HCT116 (cell line): ENCODE measurements at regions not wholly inside any gene's neighbourhood (a gene's known extent, or its start where the extent isn't known, plus 50 kb on each side); places are given as distances from the start of the nearest gene placed in this dataset.

ENCODE experiments used
- ATAC-seq: fragments of 200-7000 bp; cut with Tn5 transposase; 2 replicates; pipeline ENCODE4 v1.9.1; 2020; ENCODE audit warnings: mild to moderate bottlenecking, moderate library complexity
- BruUV-seq: library from RNA; stranded (reverse); fragments of 400-500 nt; replicated peaks from 2 replicates; lab custom pipeline; 2021; lab: Mats Ljungman, UMichigan
- CTCF ChIA-PET: fragments of 300-600 bp; sonication (Branson Sonifier 250); formaldehyde crosslinking; loops from one replicate; lab custom pipeline; 2021; ENCODE audit warnings: antibody characterized with exemption; lab: Charles Lee
- POLR2A ChIA-PET: fragments of 300-600, 350-600 bp; sonication (Branson Sonifier 250); formaldehyde crosslinking; loops from one replicate; lab custom pipeline; 2021; ENCODE audit warnings: antibody characterized with exemption; lab: Charles Lee
- RAD21 ChIA-PET, 2 experiments: fragments of 300-600 bp; sonication (Branson Sonifier 250); formaldehyde crosslinking; loops; one replicate each; lab custom pipeline; 2023; ENCODE audit warnings: low total read pairs in 2 of 2; ENCODE audit not compliant: uncharacterized antibody in 2 of 2, unreplicated experiment in 2 of 2, low non-redundant PET in 1 of 2; lab: Charles Lee
- DNase-seq: peaks from one replicate; pipeline ENCODE4 v3.0.0-alpha.2; 2010; ENCODE audit warnings: low read depth, low spot score
- H2AFZ ChIP-seq: fragments of 200-600 bp; shearing (Covaris generic), sonication (generic); 2 replicates; pipeline ENCODE4 v1.6.1; 2017; ENCODE audit warnings: low read depth, mixed run types, mixed read lengths, antibody characterized with exemption, low read length; ENCODE audit not compliant: poor library complexity, severe bottlenecking
- H3K27ac ChIP-seq: 2 replicates; pipeline ENCODE4 v1.5.1; 2012; ENCODE audit warnings: low read depth, low read length
- H3K27me3 ChIP-seq: fragments of 200-600 bp; sonication (generic); 2 replicates; pipeline ENCODE4 v1.6.1; 2016; ENCODE audit warnings: mixed run types, low read length, mixed read lengths; ENCODE audit not compliant: insufficient read depth
- H3K36me3 ChIP-seq, 2 experiments: fragments of 200-500 bp in 1 of 2; fragments of 200-600 bp in 1 of 2; sonication (Bioruptor generic) in 1 of 2; sonication (generic) in 1 of 2; 2 replicates each; pipeline versions ENCODE4 v1.5.1 to v1.6.1; 2014 to 2016; ENCODE audit warnings: low read length in 2 of 2, inconsistent platforms in 1 of 2, mixed read lengths in 1 of 2, mixed run types in 1 of 2; ENCODE audit not compliant: insufficient read depth in 2 of 2, control insufficient read depth in 1 of 2
- H3K4me1 ChIP-seq, 2 experiments: fragments of 200-600 bp in 1 of 2; sonication (generic) in 1 of 2; 2 replicates each; pipeline versions ENCODE4 v1.5.1 to v1.6.1; 2012 to 2017; ENCODE audit warnings: low read length in 2 of 2, inconsistent platforms in 1 of 2, mild to moderate bottlenecking in 1 of 2, mixed read lengths in 1 of 2, mixed run types in 1 of 2, moderate library complexity in 1 of 2; ENCODE audit not compliant: insufficient read depth in 2 of 2, control insufficient read depth in 1 of 2
- H3K4me2 ChIP-seq: fragments of 200-600 bp; sonication (generic); 2 replicates; pipeline ENCODE4 v1.6.1; 2017; ENCODE audit warnings: mixed run types, low read length, mixed read lengths
- H3K4me3 ChIP-seq, 2 experiments: fragments of 200-600 bp in 1 of 2; sonication (generic) in 1 of 2; replicated peaks in 1 of 2; 2 replicates each; pipeline ENCODE4 v1.5.1; 2011 to 2016; ENCODE audit warnings: low read length in 2 of 2, control low read depth in 1 of 2, low read depth in 1 of 2, mild to moderate bottlenecking in 1 of 2, mixed read lengths in 1 of 2, mixed run types in 1 of 2
- H3K79me2 ChIP-seq: fragments of 200-600 bp; sonication (generic); 2 replicates; pipeline ENCODE4 v1.6.1; 2017; ENCODE audit warnings: mild to moderate bottlenecking, mixed run types, low read length, moderate library complexity, mixed read lengths; ENCODE audit not compliant: insufficient read depth
- H3K9ac ChIP-seq: fragments of 200-600 bp; sonication (generic); 2 replicates; pipeline ENCODE4 v1.6.1; 2016; ENCODE audit warnings: low read length, mixed read lengths
- H3K9me2 ChIP-seq: fragments of 200-600 bp; sonication (generic), shearing (Covaris generic); 2 replicates; pipeline ENCODE4 v1.6.1; 2017; ENCODE audit warnings: mixed run types, mild to moderate bottlenecking, moderate library complexity; ENCODE audit not compliant: insufficient read depth
- H3K9me3 ChIP-seq, 2 experiments: fragments of 200-500 bp in 1 of 2; fragments of 200-600 bp in 1 of 2; sonication (Bioruptor generic) in 1 of 2; sonication (generic) in 1 of 2; 2 replicates each; pipeline ENCODE4 v1.6.1; 2014 to 2017; ENCODE audit warnings: low read length in 2 of 2, mixed read lengths in 2 of 2, inconsistent platforms in 1 of 2, low read depth in 1 of 2, mild to moderate bottlenecking in 1 of 2, mixed run types in 1 of 2, moderate library complexity in 1 of 2; ENCODE audit not compliant: control insufficient read depth in 1 of 2, insufficient read depth in 1 of 2
- H4K20me1 ChIP-seq: fragments of 200-600 bp; sonication (generic), shearing (Covaris generic); 2 replicates; pipeline ENCODE4 v1.6.1; 2017; ENCODE audit warnings: mixed run types, mild to moderate bottlenecking, moderate library complexity; ENCODE audit not compliant: insufficient read depth
- CTCF ChIP-seq, 3 experiments: fragments of 200-600 bp in 1 of 3; sonication (generic) in 1 of 3; IDR thresholded peaks in 2 of 3; conservative IDR thresholded peaks in 1 of 3; 2 replicates each; pipeline ENCODE4 v1.5.1; 2012 to 2017; ENCODE audit warnings: low read depth in 2 of 3, low read length in 2 of 3, antibody characterized with exemption in 1 of 3, borderline replicate concordance in 1 of 3, control low read depth in 1 of 3, mild to moderate bottlenecking in 1 of 3, mixed read lengths in 1 of 3, mixed run types in 1 of 3, moderate library complexity in 1 of 3; ENCODE audit not compliant: insufficient read depth in 1 of 3
- EGR1 ChIP-seq: IDR thresholded peaks from 2 replicates; pipeline ENCODE4 v1.6.1; 2012; ENCODE audit warnings: low read depth
- ELF1 ChIP-seq: IDR thresholded peaks from 2 replicates; pipeline ENCODE4 v1.6.1; 2012; ENCODE audit warnings: low read depth, borderline replicate concordance
- EZH2 ChIP-seq: fragments of 200-600 bp; sonication (generic); IDR thresholded peaks from 2 replicates; pipeline ENCODE4 v1.6.1; 2017; ENCODE audit warnings: antibody characterized with exemption, mixed run types
- EZH2phosphoT487 ChIP-seq: fragments of 200-600 bp; IDR thresholded peaks from 2 replicates; pipeline ENCODE4 v1.6.1; 2018; ENCODE audit warnings: antibody characterized with exemption, borderline replicate concordance
- FOSL1 ChIP-seq: IDR thresholded peaks from 2 replicates; pipeline ENCODE4 v1.6.1; 2012; ENCODE audit warnings: low read depth
- POLR2A ChIP-seq: IDR thresholded peaks from 2 replicates; pipeline ENCODE4 v1.7.0; 2011; ENCODE audit warnings: borderline replicate concordance; ENCODE audit not compliant: insufficient read depth, insufficient read length; ENCODE audit errors: extremely low read depth
- POLR2AphosphoS5 ChIP-seq: IDR thresholded peaks from 2 replicates; pipeline ENCODE4 v1.6.1; 2011; ENCODE audit warnings: mild to moderate bottlenecking, low read depth, low read length, moderate library complexity
- TCF7L2 ChIP-seq: IDR thresholded peaks from 2 replicates; pipeline ENCODE4 v1.7.0; 2011; ENCODE audit warnings: borderline replicate concordance, inconsistent platforms; ENCODE audit not compliant: insufficient read depth, insufficient read length; ENCODE audit errors: extremely low read depth
- YY1 ChIP-seq: IDR thresholded peaks from 2 replicates; pipeline ENCODE4 v1.6.1; 2011; ENCODE audit warnings: low read length, low read depth, moderate library complexity, mild to moderate bottlenecking; ENCODE audit not compliant: insufficient replicate concordance; ENCODE audit errors: extremely low read depth
- ZFX ChIP-seq: fragments of 450-650 bp; IDR thresholded peaks from 2 replicates; pipeline ENCODE4 v1.6.1; 2017
- ZNF274 ChIP-seq: fragments of 200-500 bp; sonication (Bioruptor generic); IDR thresholded peaks from 2 replicates; pipeline ENCODE4 v1.6.1; 2014; ENCODE audit warnings: mild to moderate bottlenecking, low read depth, low read length, inconsistent platforms
- intact Hi-C: fragments of 100-400 bp; cut with micrococcal nuclease; formaldehyde crosslinking; loops from 2 replicates; pipeline ENCODE4 v1.10.0; 2022
- TF ChIP-seq, protein P1 (sequence below): IDR thresholded peaks from 2 replicates; pipeline ENCODE4 v1.6.1; 2012; ENCODE audit warnings: low read depth
- TF ChIP-seq, protein P2 (sequence below): IDR thresholded peaks from 2 replicates; pipeline ENCODE4 v1.6.1; 2012

- TF ChIP-seq, protein P1, sequence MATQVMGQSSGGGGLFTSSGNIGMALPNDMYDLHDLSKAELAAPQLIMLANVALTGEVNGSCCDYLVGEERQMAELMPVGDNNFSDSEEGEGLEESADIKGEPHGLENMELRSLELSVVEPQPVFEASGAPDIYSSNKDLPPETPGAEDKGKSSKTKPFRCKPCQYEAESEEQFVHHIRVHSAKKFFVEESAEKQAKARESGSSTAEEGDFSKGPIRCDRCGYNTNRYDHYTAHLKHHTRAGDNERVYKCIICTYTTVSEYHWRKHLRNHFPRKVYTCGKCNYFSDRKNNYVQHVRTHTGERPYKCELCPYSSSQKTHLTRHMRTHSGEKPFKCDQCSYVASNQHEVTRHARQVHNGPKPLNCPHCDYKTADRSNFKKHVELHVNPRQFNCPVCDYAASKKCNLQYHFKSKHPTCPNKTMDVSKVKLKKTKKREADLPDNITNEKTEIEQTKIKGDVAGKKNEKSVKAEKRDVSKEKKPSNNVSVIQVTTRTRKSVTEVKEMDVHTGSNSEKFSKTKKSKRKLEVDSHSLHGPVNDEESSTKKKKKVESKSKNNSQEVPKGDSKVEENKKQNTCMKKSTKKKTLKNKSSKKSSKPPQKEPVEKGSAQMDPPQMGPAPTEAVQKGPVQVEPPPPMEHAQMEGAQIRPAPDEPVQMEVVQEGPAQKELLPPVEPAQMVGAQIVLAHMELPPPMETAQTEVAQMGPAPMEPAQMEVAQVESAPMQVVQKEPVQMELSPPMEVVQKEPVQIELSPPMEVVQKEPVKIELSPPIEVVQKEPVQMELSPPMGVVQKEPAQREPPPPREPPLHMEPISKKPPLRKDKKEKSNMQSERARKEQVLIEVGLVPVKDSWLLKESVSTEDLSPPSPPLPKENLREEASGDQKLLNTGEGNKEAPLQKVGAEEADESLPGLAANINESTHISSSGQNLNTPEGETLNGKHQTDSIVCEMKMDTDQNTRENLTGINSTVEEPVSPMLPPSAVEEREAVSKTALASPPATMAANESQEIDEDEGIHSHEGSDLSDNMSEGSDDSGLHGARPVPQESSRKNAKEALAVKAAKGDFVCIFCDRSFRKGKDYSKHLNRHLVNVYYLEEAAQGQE = no peak
Observed at GRCh38 chr20:40225596-40225995, 463.4 kb downstream of the MAFB start (continued).

DNA sequence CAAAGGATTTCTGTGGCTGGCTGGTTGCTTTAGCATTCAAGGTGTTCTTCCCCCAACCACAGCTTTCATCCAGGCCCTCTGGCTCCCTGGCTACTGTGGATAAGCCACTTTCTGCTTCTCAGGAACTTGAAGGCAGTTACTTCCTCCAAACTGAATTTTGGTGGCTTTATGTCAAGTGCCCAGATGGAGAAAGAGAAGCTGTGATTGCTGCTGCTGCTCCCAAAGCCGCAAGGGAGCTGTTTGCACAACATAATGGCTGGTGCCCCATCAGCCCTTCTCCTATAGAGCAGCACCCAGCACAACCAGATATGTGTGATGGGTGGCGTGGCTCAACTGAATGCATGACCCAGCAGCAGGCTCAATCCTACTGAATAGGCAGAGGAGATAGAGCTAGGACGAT is 465.2 kb downstream of the MAFB start:
- RAD21 ChIA-PET = no interaction called here
- no peaks in the 10 kb centered on the region for H4K20me1 ChIP-seq
- TF ChIP-seq, protein P1 = no peak
- TF ChIP-seq ZFX = no peak
- TF ChIP-seq TCF7L2 = no peak
- TF ChIP-seq POLR2AphosphoS5 = no peak
- TF ChIP-seq YY1 = no peak
- no peak for TF ChIP-seq ELF1
- no peak for TF ChIP-seq EZH2phosphoT487
- no peak for TF ChIP-seq CTCF (IDR thresholded peaks at IDR 0.05 in 2 of 3, conservative IDR thresholded peaks at IDR 0.05 in 1 of 3; ENCODE audit: borderline replicate concordance in 1 of 3, insufficient read depth in 1 of 3, low read depth in 2 of 3, low read length in 2 of 3)
- TF ChIP-seq FOSL1 = no peak
- TF ChIP-seq EZH2 = no peak
- TF ChIP-seq, protein P2, sequence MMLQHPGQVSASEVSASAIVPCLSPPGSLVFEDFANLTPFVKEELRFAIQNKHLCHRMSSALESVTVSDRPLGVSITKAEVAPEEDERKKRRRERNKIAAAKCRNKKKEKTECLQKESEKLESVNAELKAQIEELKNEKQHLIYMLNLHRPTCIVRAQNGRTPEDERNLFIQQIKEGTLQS = no peak
- no peak for TF ChIP-seq EGR1
- no peak for TF ChIP-seq POLR2A
- TF ChIP-seq ZNF274 = no peak
- H3K27ac ChIP-seq = no peak overlapping the region
- H2AFZ ChIP-seq = no peak overlapping the region
- CTCF ChIA-PET = no interaction called here
- no peak overlapping the region for H3K4me3 ChIP-seq
- H3K27me3 ChIP-seq = no peaks in the 10 kb centered on the region
- H3K9me2 ChIP-seq = no peaks in the 10 kb centered on the region
- H3K36me3 ChIP-seq = no peaks in the 10 kb centered on the region
- no peaks in the 10 kb centered on the region for H3K9me3 ChIP-seq
- no peak overlapping the region for H3K9ac ChIP-seq
- DNase-seq (no peak), ATAC-seq (no peak)
- intact Hi-C loops = no loop called here
- POLR2A ChIA-PET = no interaction called here
- H3K79me2 ChIP-seq = no peaks in the 10 kb centered on the region
- no peaks in the 10 kb centered on the region for H3K4me1 ChIP-seq
- BruUV-seq = no TSS peak
- no peak overlapping the region for H3K4me2 ChIP-seq
